ENCODE measurements at regions not wholly inside any gene's neighbourhood (a gene's known extent, or its start where the extent isn't known, plus 50 kb on each side); places are given as distances from the start of the nearest gene placed in this dataset.

- TF ChIP-seq CTCF (conservative IDR thresholded peaks at IDR 0.05; ENCODE audit: low read depth, low read length) = no peak
- TF ChIP-seq RAD21 (IDR thresholded peaks at IDR 0.05; ENCODE audit: low read length) = no peak
- TF ChIP-seq POLR2A (IDR thresholded peaks at IDR 0.05; ENCODE audit: low read depth, low read length) = no peak
- TF ChIP-seq FOS (IDR thresholded peaks at IDR 0.05; ENCODE audit: low read depth, low read length) = no peak
- no peak for TF ChIP-seq CHD1 (IDR thresholded peaks at IDR 0.05; ENCODE audit: low read depth, low read length)
- TF ChIP-seq CEBPB (IDR thresholded peaks at IDR 0.05; ENCODE audit: low read depth, low read length) = no peak
- TF ChIP-seq RCOR1 (IDR thresholded peaks at IDR 0.05; ENCODE audit: insufficient replicate concordance, low read length) = no peak
- no peak for TF ChIP-seq BHLHE40 (IDR thresholded peaks at IDR 0.05; ENCODE audit: low read depth, low read length)
- no peak for TF ChIP-seq MAFK (IDR thresholded peaks at IDR 0.05; ENCODE audit: low read depth, low read length)
- no peak for TF ChIP-seq ELK1 (IDR thresholded peaks at IDR 0.05; ENCODE audit: borderline replicate concordance, low read depth, low read length)
- TF ChIP-seq MAZ (IDR thresholded peaks at IDR 0.05; ENCODE audit: borderline replicate concordance, low read depth, low read length) = no peak
- no peak for TF ChIP-seq SMC3 (IDR thresholded peaks at IDR 0.05; ENCODE audit: low read depth, low read length)
- no peak for TF ChIP-seq USF2 (IDR thresholded peaks at IDR 0.05; ENCODE audit: low read depth, low read length)
- TF ChIP-seq RFX5 (IDR thresholded peaks at IDR 0.05; ENCODE audit: low read depth, low read length) = no peak
These were observed 1165.7 kb downstream of the BRD1 start for GRCh38 chr22:48661984-48662383.

All from IMR-90 (cell line).